ENCODE measurements at regions not wholly inside any gene's neighbourhood (a gene's known extent, or its start where the extent isn't known, plus 50 kb on each side); places are given as distances from the start of the nearest gene placed in this dataset.

GRCh38 chr15:66959875-66960274 is 105.5 kb upstream of the SMAD3 start:
- TF ChIP-seq CTCF (conservative IDR thresholded peaks at IDR 0.05): no peak
- TF ChIP-seq ZFX (IDR thresholded peaks at IDR 0.05): no peak
